NCI-H524 (cell line): ENCODE measurements at regions not wholly inside any gene's neighbourhood (a gene's known extent, or its start where the extent isn't known, plus 50 kb on each side); places are given as distances from the start of the nearest gene placed in this dataset.
A peak's percentile ranks its signal among the peaks of the same experiment; 100 is the strongest.
"Not testable (repeated sequence)": the region's sequence is repeated elsewhere in the genome, so short reads cannot be mapped to it uniquely, and the experiment has no call there.

Experiments
- DNase-seq, 2 experiments: peaks; one replicate each; lab custom pipeline; 2025; lab: John Stamatoyannopoulos, UW

GRCh38 chr12:88889326-88890110 is 309.2 kb upstream of the KITLG start:
- no peak for DNase-seq

GRCh38 chr12:88884600-88884999 is 304.3 kb upstream of the KITLG start:
- no peak for DNase-seq

- DNase-seq, result no peak
Observed at GRCh38 chr12:88882662-88883061, 302.4 kb upstream of the KITLG start.

GRCh38 chr12:88880051-88880450 is 299.8 kb upstream of the KITLG start:
- DNase-seq, result no peak

- no peak for DNase-seq
Observed at GRCh38 chr12:88878295-88878694, 298.0 kb upstream of the KITLG start.

GRCh38 chr12:88876857-88877256 is 296.6 kb upstream of the KITLG start:
- no peak for DNase-seq

- DNase-seq, result peak in 1 of 2 experiments; percentile 24
Observed at GRCh38 chr12:88870000-88870737, 289.9 kb upstream of the KITLG start.

- peak; percentile 27 to 79 for DNase-seq
Observed at GRCh38 chr12:88868050-88868449, 287.8 kb upstream of the KITLG start.

GRCh38 chr12:88867510-88867909 is 287.2 kb upstream of the KITLG start:
- DNase-seq, result no peak

- no peak for DNase-seq
Observed at GRCh38 chr12:88866881-88867280, 286.6 kb upstream of the KITLG start.

GRCh38 chr12:88865537-88865936 is 285.3 kb upstream of the KITLG start:
- DNase-seq, result no peak

GRCh38 chr12:88860851-88861250 is 280.6 kb upstream of the KITLG start:
- DNase-seq, result no peak

- no peak for DNase-seq
Observed at GRCh38 chr12:88856201-88856600, 275.9 kb upstream of the KITLG start.

GRCh38 chr12:88855301-88855700 is 275.0 kb upstream of the KITLG start:
- DNase-seq, result no peak

- DNase-seq, result no peak
Observed at GRCh38 chr12:88854260-88854659, 274.0 kb upstream of the KITLG start.

GRCh38 chr12:88847246-88847645 is 267.0 kb upstream of the KITLG start:
- DNase-seq, result not testable (repeated sequence)

GRCh38 chr12:88844426-88844825 is 264.2 kb upstream of the KITLG start:
- DNase-seq, result no peak

- DNase-seq, result no peak
Observed at GRCh38 chr12:88842314-88842713, 262.0 kb upstream of the KITLG start.

- DNase-seq, result no peak
Observed at GRCh38 chr12:88839486-88839885, 259.2 kb upstream of the KITLG start.

GRCh38 chr12:88836156-88836555 is 255.9 kb upstream of the KITLG start:
- no peak for DNase-seq

- DNase-seq, result no peak
Observed at GRCh38 chr12:88834226-88834625, 254.0 kb upstream of the KITLG start.

- no peak for DNase-seq
Observed at GRCh38 chr12:88833641-88834116, 253.4 kb upstream of the KITLG start.

- DNase-seq, result not testable (repeated sequence)
Observed at GRCh38 chr12:88828537-88828936, 248.3 kb upstream of the KITLG start.
